ENCODE measurements at regions not wholly inside any gene's neighbourhood (a gene's known extent, or its start where the extent isn't known, plus 50 kb on each side); places are given as distances from the start of the nearest gene placed in this dataset.

- Histone ChIP-seq H3K36me3 (ENCODE audit: control insufficient read depth, low read length) (no peaks in the 10 kb centered on the region), H3K4me3 (ENCODE audit: low read length) (no peak overlapping the region), H3K9me3 (ENCODE audit: control insufficient read depth, insufficient read depth, low read length) (no peaks in the 10 kb centered on the region)
Observed at GRCh38 chr6:74656453-74656852, 549.4 kb downstream of the COL12A1 start.

GRCh38 chr6:74654296-74654695 lies 551.6 kb downstream of the COL12A1 start:
- H3K4me3 ChIP-seq (ENCODE audit: low read length): no peak overlapping the region
- H3F3A ChIP-seq (ENCODE audit: control insufficient read depth, insufficient read depth): no peaks in the 10 kb centered on the region
- no peak for TF ChIP-seq EZH2phosphoT487 (IDR thresholded peaks at IDR 0.05; ENCODE audit: borderline replicate concordance, low read length)
- TF ChIP-seq, protein P1, sequence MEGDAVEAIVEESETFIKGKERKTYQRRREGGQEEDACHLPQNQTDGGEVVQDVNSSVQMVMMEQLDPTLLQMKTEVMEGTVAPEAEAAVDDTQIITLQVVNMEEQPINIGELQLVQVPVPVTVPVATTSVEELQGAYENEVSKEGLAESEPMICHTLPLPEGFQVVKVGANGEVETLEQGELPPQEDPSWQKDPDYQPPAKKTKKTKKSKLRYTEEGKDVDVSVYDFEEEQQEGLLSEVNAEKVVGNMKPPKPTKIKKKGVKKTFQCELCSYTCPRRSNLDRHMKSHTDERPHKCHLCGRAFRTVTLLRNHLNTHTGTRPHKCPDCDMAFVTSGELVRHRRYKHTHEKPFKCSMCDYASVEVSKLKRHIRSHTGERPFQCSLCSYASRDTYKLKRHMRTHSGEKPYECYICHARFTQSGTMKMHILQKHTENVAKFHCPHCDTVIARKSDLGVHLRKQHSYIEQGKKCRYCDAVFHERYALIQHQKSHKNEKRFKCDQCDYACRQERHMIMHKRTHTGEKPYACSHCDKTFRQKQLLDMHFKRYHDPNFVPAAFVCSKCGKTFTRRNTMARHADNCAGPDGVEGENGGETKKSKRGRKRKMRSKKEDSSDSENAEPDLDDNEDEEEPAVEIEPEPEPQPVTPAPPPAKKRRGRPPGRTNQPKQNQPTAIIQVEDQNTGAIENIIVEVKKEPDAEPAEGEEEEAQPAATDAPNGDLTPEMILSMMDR (IDR thresholded peaks at IDR 0.05; ENCODE audit: low read depth, low read length, poor library complexity, severe bottlenecking): no peak
- no peaks in the 10 kb centered on the region for H3K9me2 ChIP-seq (replicated peaks; ENCODE audit: control insufficient read depth, low read length)
- no peaks in the 10 kb centered on the region for H4K20me1 ChIP-seq (ENCODE audit: control insufficient read depth, insufficient read depth, low read depth, low read length)
- no peaks in the 10 kb centered on the region for H3K9me3 ChIP-seq (ENCODE audit: control insufficient read depth, insufficient read depth, low read length)
- H3K79me2 ChIP-seq (ENCODE audit: control insufficient read depth, low read length): no peaks in the 10 kb centered on the region
- H3K27me3 ChIP-seq (ENCODE audit: control insufficient read depth, low read length): no peaks in the 10 kb centered on the region
- no peak overlapping the region for H3K4me2 ChIP-seq (ENCODE audit: low read length)
- no peaks in the 10 kb centered on the region for H3K36me3 ChIP-seq (ENCODE audit: control insufficient read depth, low read length)
- H3K27ac ChIP-seq (ENCODE audit: low read depth, low read length): no peak overlapping the region
- H3K4me1 ChIP-seq (ENCODE audit: control insufficient read depth, low read length): no peaks in the 10 kb centered on the region

More at GRCh38 chr6:74656453-74656852, 549.4 kb downstream of the COL12A1 start:
- Histone ChIP-seq H3K4me2 (ENCODE audit: low read length) (no peak overlapping the region), H3K27ac (ENCODE audit: low read depth, low read length) (no peak overlapping the region), H3F3A (ENCODE audit: control insufficient read depth, insufficient read depth) (no peaks in the 10 kb centered on the region), H3K9me2 (replicated peaks; ENCODE audit: control insufficient read depth, low read length) (no peaks in the 10 kb centered on the region), H3K27me3 (ENCODE audit: control insufficient read depth, low read length) (no peaks in the 10 kb centered on the region), H3K79me2 (ENCODE audit: control insufficient read depth, low read length) (no peaks in the 10 kb centered on the region), H3K4me1 (ENCODE audit: control insufficient read depth, low read length) (no peaks in the 10 kb centered on the region), H4K20me1 (ENCODE audit: control insufficient read depth, insufficient read depth, low read depth, low read length) (no peaks in the 10 kb centered on the region)
- no peak for TF ChIP-seq EZH2phosphoT487 (IDR thresholded peaks at IDR 0.05; ENCODE audit: borderline replicate concordance, low read length)
- TF ChIP-seq, protein P1 (IDR thresholded peaks at IDR 0.05; ENCODE audit: low read depth, low read length, poor library complexity, severe bottlenecking): no peak

GRCh38 chr6:74651948-74652842 lies 553.7 kb downstream of the COL12A1 start:
- no peak overlapping the region for H3K4me2 ChIP-seq (ENCODE audit: low read length)
- no peak overlapping the region for H3K27ac ChIP-seq (ENCODE audit: low read depth, low read length)
- TF ChIP-seq, protein P1 (IDR thresholded peaks at IDR 0.05; ENCODE audit: low read depth, low read length, poor library complexity, severe bottlenecking): no peak
- TF ChIP-seq EZH2phosphoT487 (IDR thresholded peaks at IDR 0.05; ENCODE audit: borderline replicate concordance, low read length): no peak
- no peaks in the 10 kb centered on the region for H3F3A ChIP-seq (ENCODE audit: control insufficient read depth, insufficient read depth)
- no peaks in the 10 kb centered on the region for H3K9me3 ChIP-seq (ENCODE audit: control insufficient read depth, insufficient read depth, low read length)
- no peaks in the 10 kb centered on the region for H3K27me3 ChIP-seq (ENCODE audit: control insufficient read depth, low read length)
- H3K4me3 ChIP-seq (ENCODE audit: low read length): no peak overlapping the region
- H4K20me1 ChIP-seq (ENCODE audit: control insufficient read depth, insufficient read depth, low read depth, low read length): no peaks in the 10 kb centered on the region
- no peaks in the 10 kb centered on the region for H3K9me2 ChIP-seq (replicated peaks; ENCODE audit: control insufficient read depth, low read length)
- no peaks in the 10 kb centered on the region for H3K36me3 ChIP-seq (ENCODE audit: control insufficient read depth, low read length)
- H3K79me2 ChIP-seq (ENCODE audit: control insufficient read depth, low read length): no peaks in the 10 kb centered on the region
- H3K4me1 ChIP-seq (ENCODE audit: control insufficient read depth, low read length): no peaks in the 10 kb centered on the region
